HEK293 (cell line): ENCODE measurements at regions not wholly inside any gene's neighbourhood (a gene's known extent, or its start where the extent isn't known, plus 50 kb on each side); places are given as distances from the start of the nearest gene placed in this dataset.

Source experiments
- CTCF ChIA-PET: fragments of 350-600 bp; formaldehyde crosslinking; extraction: SDS; loops from one replicate; lab custom pipeline; 2021; ENCODE audit warnings: antibody characterized with exemption; lab: Yijun Ruan, JAX
- POLR2A ChIA-PET: fragments of 300-600 bp; formaldehyde crosslinking; extraction: SDS; loops from one replicate; lab custom pipeline; 2020; ENCODE audit warnings: antibody characterized with exemption, inconsistent platforms; lab: Yijun Ruan, JAX
- H3K27ac ChIP-seq: fragments of 200-500 bp; sonication (Bioruptor generic); 2 replicates; pipeline ENCODE4 v1.5.1; 2014; ENCODE audit warnings: low read depth, low read length, control low read depth, inconsistent platforms; ENCODE audit errors: extremely low read depth
- H3K36me3 ChIP-seq, 2 experiments: fragments of 200-500 bp in 1 of 2; sonication (Bioruptor generic) in 1 of 2; 1 replicate in 1 of 2; 2 replicates in 1 of 2; pipeline ENCODE4 v1.5.1; 2014 to 2017; ENCODE audit warnings: inconsistent platforms in 2 of 2, low read length in 2 of 2; ENCODE audit not compliant: control insufficient read depth in 2 of 2, insufficient read depth in 1 of 2
- H3K4me1 ChIP-seq: fragments of 200-500 bp; sonication (Bioruptor generic); 2 replicates; pipeline ENCODE4 v1.5.1; 2014; ENCODE audit warnings: mild to moderate bottlenecking, low read length, inconsistent platforms; ENCODE audit not compliant: control insufficient read depth, insufficient read depth
- H3K4me3 ChIP-seq: 2 replicates; pipeline ENCODE4 v1.5.1; 2011; ENCODE audit warnings: low read depth, mild to moderate bottlenecking, control low read depth, low read length, moderate library complexity
- H3K9me3 ChIP-seq: fragments of 200-500 bp; sonication (Bioruptor generic); 2 replicates; pipeline ENCODE4 v1.5.1; 2014; ENCODE audit warnings: low read depth, low read length, inconsistent platforms; ENCODE audit not compliant: control insufficient read depth, insufficient read depth
- GLI2 ChIP-seq: fragments of 450-650 bp; formaldehyde crosslinking; IDR thresholded peaks from 2 replicates; pipeline ENCODE4; 2017; ENCODE audit warnings: missing biosample characterization, missing genetic modification characterization, low read depth, borderline replicate concordance
- KLF1 ChIP-seq: fragments of 450-650 bp; formaldehyde crosslinking; IDR thresholded peaks from 2 replicates; pipeline ENCODE4 v1.5.1; 2016; ENCODE audit warnings: missing biosample characterization, missing genetic modification characterization
- KLF8 ChIP-seq: fragments of 450-650 bp; formaldehyde crosslinking; IDR thresholded peaks from 2 replicates; pipeline ENCODE4 v1.5.1; 2016; ENCODE audit warnings: missing biosample characterization, missing genetic modification characterization
- SP7 ChIP-seq: fragments of 450-650 bp; formaldehyde crosslinking; IDR thresholded peaks from 2 replicates; pipeline ENCODE4 v1.5.1; 2016; ENCODE audit warnings: missing biosample characterization, missing genetic modification characterization
- ZFP3 ChIP-seq: fragments of 450-650 bp; formaldehyde crosslinking; IDR thresholded peaks from 2 replicates; pipeline ENCODE4 v1.5.1; 2016; ENCODE audit warnings: low read depth, missing biosample characterization, missing genetic modification characterization
- ZFP69B ChIP-seq: fragments of 450-650 bp; formaldehyde crosslinking; IDR thresholded peaks from 2 replicates; pipeline ENCODE4 v1.5.1; 2016; ENCODE audit warnings: missing biosample characterization, missing genetic modification characterization
- ZIC2 ChIP-seq: fragments of 450-650 bp; formaldehyde crosslinking; IDR thresholded peaks from 2 replicates; pipeline ENCODE4 v1.5.1; 2016; ENCODE audit warnings: missing biosample characterization, missing genetic modification characterization
- ZNF174 ChIP-seq: fragments of 450-650 bp; formaldehyde crosslinking; IDR thresholded peaks from 2 replicates; pipeline ENCODE4 v1.5.0; 2017; ENCODE audit warnings: missing biosample characterization, mild to moderate bottlenecking, missing genetic modification characterization
- ZNF175 ChIP-seq: fragments of 450-650 bp; formaldehyde crosslinking; IDR thresholded peaks from 2 replicates; pipeline ENCODE4 v1.5.1; 2016; ENCODE audit warnings: missing biosample characterization, missing genetic modification characterization
- ZNF239 ChIP-seq: fragments of 450-650 bp; formaldehyde crosslinking; IDR thresholded peaks from 2 replicates; pipeline ENCODE4 v1.5.1; 2016; ENCODE audit warnings: missing biosample characterization, missing genetic modification characterization
- ZNF24 ChIP-seq: fragments of 450-650 bp; formaldehyde crosslinking; IDR thresholded peaks from 2 replicates; pipeline ENCODE4 v1.5.1; 2016; ENCODE audit warnings: missing biosample characterization, missing genetic modification characterization
- ZNF423 ChIP-seq: fragments of 450-650 bp; formaldehyde crosslinking; IDR thresholded peaks from 2 replicates; pipeline ENCODE4 v1.5.1; 2016; ENCODE audit warnings: missing biosample characterization, missing genetic modification characterization
- ZNF514 ChIP-seq: fragments of 450-650 bp; formaldehyde crosslinking; IDR thresholded peaks from 2 replicates; pipeline ENCODE4 v1.5.1; 2016; ENCODE audit warnings: missing biosample characterization, missing genetic modification characterization
- ZNF610 ChIP-seq: fragments of 450-650 bp; formaldehyde crosslinking; IDR thresholded peaks from 2 replicates; pipeline ENCODE4 v1.5.1; 2016; ENCODE audit warnings: missing biosample characterization, missing genetic modification characterization, borderline replicate concordance
- ZNF624 ChIP-seq: fragments of 450-650 bp; formaldehyde crosslinking; IDR thresholded peaks from 2 replicates; pipeline ENCODE4 v1.5.1; 2017; ENCODE audit warnings: missing biosample characterization, missing genetic modification characterization
- ZNF654 ChIP-seq: fragments of 450-650 bp; formaldehyde crosslinking; IDR thresholded peaks from 2 replicates; pipeline ENCODE4 v1.5.1; 2016; ENCODE audit warnings: low read depth, missing biosample characterization, missing genetic modification characterization
- ZNF692 ChIP-seq: fragments of 450-650 bp; formaldehyde crosslinking; IDR thresholded peaks from 2 replicates; pipeline ENCODE4 v1.5.1; 2016; ENCODE audit warnings: missing biosample characterization, missing genetic modification characterization
- ZNF704 ChIP-seq: fragments of 450-650 bp; formaldehyde crosslinking; IDR thresholded peaks from 2 replicates; pipeline ENCODE4 v1.5.1; 2016; ENCODE audit warnings: missing biosample characterization, missing genetic modification characterization
- ZNF776 ChIP-seq: fragments of 450-650 bp; formaldehyde crosslinking; IDR thresholded peaks from 2 replicates; pipeline ENCODE4 v1.5.0; 2017; ENCODE audit warnings: missing biosample characterization, missing genetic modification characterization, borderline replicate concordance
- ZNF785 ChIP-seq: fragments of 450-650 bp; formaldehyde crosslinking; IDR thresholded peaks from 2 replicates; pipeline ENCODE4 v1.5.1; 2016; ENCODE audit warnings: missing biosample characterization, missing genetic modification characterization
- ZNF837 ChIP-seq: fragments of 450-650 bp; formaldehyde crosslinking; IDR thresholded peaks from 2 replicates; pipeline ENCODE4 v1.5.1; 2016; ENCODE audit warnings: missing biosample characterization, missing genetic modification characterization
- ZNF843 ChIP-seq: fragments of 450-650 bp; formaldehyde crosslinking; IDR thresholded peaks from 2 replicates; pipeline ENCODE4 v1.5.1; 2016; ENCODE audit warnings: missing biosample characterization, missing genetic modification characterization
- ZSCAN23 ChIP-seq: fragments of 450-650 bp; formaldehyde crosslinking; IDR thresholded peaks from 2 replicates; pipeline ENCODE4 v1.5.1; 2016; ENCODE audit warnings: missing biosample characterization, missing genetic modification characterization

- TF ChIP-seq ZNF175 (tag by site-specific recombination) (no peak), ZNF514 (tag by site-specific recombination) (no peak), ZNF704 (tag by site-specific recombination) (no peak), ZFP3 (tag by site-specific recombination) (no peak), ZFP69B (no peak), ZNF654 (tag by site-specific recombination) (no peak), ZSCAN23 (tag by site-specific recombination) (no peak), ZNF610 (no peak)
- POLR2A ChIA-PET: no interaction called here
- CTCF ChIA-PET: interaction anchor here (0.6 to 0.9 kb wide), 2 partner anchors 9 to 18 kb away, joined by 5 read pairs; no protein-coding TSS in a partner anchor
- no peaks in the 10 kb centered on the region for H3K4me1 ChIP-seq
- no peak overlapping the region for H3K4me3 ChIP-seq
- H3K9me3 ChIP-seq: no peaks in the 10 kb centered on the region
- no peaks in the 10 kb centered on the region for H3K36me3 ChIP-seq
- H3K27ac ChIP-seq: no peak overlapping the region
Measured at GRCh38 chr11:92528001-92528400, 303.4 kb downstream of the FAT3 start.

GRCh38 chr11:92531065-92531739, 306.6 kb downstream of the FAT3 start:
- TF ChIP-seq ZNF692 (no peak), ZNF239 (tag by site-specific recombination) (no peak), ZNF843 (no peak), ZNF24 (tag by site-specific recombination) (no peak), SP7 (tag by site-specific recombination) (no peak), KLF1 (tag by site-specific recombination) (no peak), GLI2 (tag by site-specific recombination) (no peak), ZFP69B (no peak), ZNF785 (tag by site-specific recombination) (no peak), ZIC2 (tag by site-specific recombination) (no peak), ZSCAN23 (tag by site-specific recombination) (no peak), ZNF174 (tag by site-specific recombination) (no peak), ZNF837 (no peak), ZNF776 (tag by site-specific recombination) (no peak), ZNF423 (no peak), KLF8 (tag by site-specific recombination) (no peak), ZNF624 (tag by site-specific recombination) (no peak)
- TF ChIP-seq, all 188 proteins: peak for 0
- H3K36me3 ChIP-seq: no peaks in the 10 kb centered on the region
- no peak overlapping the region for H3K4me3 ChIP-seq
- H3K9me3 ChIP-seq: no peaks in the 10 kb centered on the region
- H3K4me1 ChIP-seq: no peaks in the 10 kb centered on the region
- POLR2A ChIA-PET: no interaction called here
- CTCF ChIA-PET: interaction anchor here (0.6 kb wide), 1 partner anchor 320 kb away, joined by 3 read pairs; no protein-coding TSS in a partner anchor
- H3K27ac ChIP-seq: no peak overlapping the region
